ENCODE measurements at regions not wholly inside any gene's neighbourhood (a gene's known extent, or its start where the extent isn't known, plus 50 kb on each side); places are given as distances from the start of the nearest gene placed in this dataset.

DNA sequence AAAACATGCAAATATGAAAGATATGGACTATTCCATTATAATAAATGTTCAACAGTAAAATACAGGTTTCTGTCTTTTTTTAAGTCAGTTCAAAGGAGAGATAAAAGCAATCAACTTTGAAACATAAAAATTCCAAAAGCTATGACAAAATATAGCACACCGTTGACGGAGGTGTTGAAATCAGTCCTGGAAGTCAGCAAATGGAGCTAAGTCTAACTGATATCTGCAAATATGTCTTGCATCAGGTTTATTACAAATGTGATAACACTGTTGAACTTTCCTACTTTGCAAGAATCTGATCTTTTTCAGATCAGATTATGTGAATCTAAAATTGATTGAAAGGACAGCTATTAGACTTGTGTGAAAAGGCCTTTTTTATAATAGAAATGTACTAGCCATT lies 300.7 kb downstream of the SHOX2 start:
- peaks cover 0 to 8% (median 0%) of the 10 kb centered on the region in 5 donors for H3K36me3 Mint-ChIP-seq
- CTCF ChIA-PET, result no interaction called here

DNA sequence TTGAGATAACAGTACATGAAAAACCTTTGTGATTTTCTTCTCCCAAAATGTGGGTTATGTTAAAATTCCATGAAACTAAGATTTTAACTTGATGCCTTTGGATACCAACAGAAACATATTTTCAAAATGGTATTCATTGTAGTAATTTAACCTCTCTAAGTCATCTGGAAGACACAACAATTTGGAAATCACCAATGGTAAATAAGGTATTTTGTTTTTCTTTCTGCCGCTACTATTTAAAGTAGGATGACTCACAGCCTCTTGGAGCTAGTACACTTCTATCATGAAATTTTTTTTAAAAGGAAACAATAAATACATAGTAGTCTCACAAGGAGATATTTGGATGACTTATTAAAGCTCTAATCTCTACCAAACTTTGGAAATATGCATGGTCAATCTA lies 291.6 kb upstream of the VEPH1 start:
- H3K36me3 Mint-ChIP-seq, result no peaks in the 10 kb centered on the region
- H3K27me3 Mint-ChIP-seq, result no peaks in the 10 kb centered on the region
- no peaks in the 10 kb centered on the region for H3K9me3 ChIP-seq (ENCODE audit: control insufficient read depth in 2 of 3, low read length in 3 of 3)
- CTCF ChIA-PET, result no interaction called here
- DNase-seq (no peak), ATAC-seq (no peak)
- no peaks in the 10 kb centered on the region for H3K36me3 ChIP-seq (ENCODE audit: control insufficient read depth in 2 of 3, insufficient read depth in 3 of 3, low read length in 3 of 3)
- POLR2A ChIA-PET, result no interaction called here
- H3K4me1 Mint-ChIP-seq, result no peaks in the 10 kb centered on the region
- H3K4me1 ChIP-seq (ENCODE audit: control insufficient read depth in 2 of 2, insufficient read depth in 2 of 2, low read length in 2 of 2), result no peaks in the 10 kb centered on the region
- intact Hi-C loops (cut with micrococcal nuclease), result no loop called here
- no peak overlapping the region for H3K27ac ChIP-seq (ENCODE audit: low read depth, low read length)
- no peak overlapping the region for H3K4me3 Mint-ChIP-seq
- peaks cover under 1 to 23% (median 7%) of the 10 kb centered on the region in 11 donors for H3K9me3 Mint-ChIP-seq
- no peak overlapping the region for H3K27ac Mint-ChIP-seq
- H3K27me3 ChIP-seq (ENCODE audit: control insufficient read depth in 2 of 2, insufficient read depth in 2 of 2, low read length in 2 of 2), result no peaks in the 10 kb centered on the region
- H3K4me3 ChIP-seq (ENCODE audit: low read length), result no peak overlapping the region

More for the DNA sequence above, 300.7 kb downstream of the SHOX2 start:
- Mint-ChIP-seq H3K4me1 (no peaks in the 10 kb centered on the region), H3K9me3 (peaks cover 4 to 39% (median 16%) of the 10 kb centered on the region in 11 donors), H3K27me3 (peaks cover 0 to 5% (median 0%) of the 10 kb centered on the region in 5 donors), H3K4me3 (no peak overlapping the region), H3K27ac (no peak overlapping the region)
- no peaks in the 10 kb centered on the region for H3K9me3 ChIP-seq (ENCODE audit: control insufficient read depth in 2 of 3, low read length in 3 of 3)
- intact Hi-C loops (cut with micrococcal nuclease), result no loop called here
- H3K4me1 ChIP-seq (ENCODE audit: control insufficient read depth in 2 of 2, insufficient read depth in 2 of 2, low read length in 2 of 2), result no peaks in the 10 kb centered on the region
- H3K36me3 ChIP-seq (ENCODE audit: control insufficient read depth in 2 of 3, insufficient read depth in 3 of 3, low read length in 3 of 3), result no peaks in the 10 kb centered on the region
- H3K27ac ChIP-seq (ENCODE audit: low read depth, low read length), result no peak overlapping the region
- DNase-seq, result no peak
- ATAC-seq, result no peak
- no peak overlapping the region for H3K4me3 ChIP-seq (ENCODE audit: low read length)
- POLR2A ChIA-PET, result no interaction called here
- H3K27me3 ChIP-seq (ENCODE audit: control insufficient read depth in 2 of 2, insufficient read depth in 2 of 2, low read length in 2 of 2), result no peaks in the 10 kb centered on the region

DNA sequence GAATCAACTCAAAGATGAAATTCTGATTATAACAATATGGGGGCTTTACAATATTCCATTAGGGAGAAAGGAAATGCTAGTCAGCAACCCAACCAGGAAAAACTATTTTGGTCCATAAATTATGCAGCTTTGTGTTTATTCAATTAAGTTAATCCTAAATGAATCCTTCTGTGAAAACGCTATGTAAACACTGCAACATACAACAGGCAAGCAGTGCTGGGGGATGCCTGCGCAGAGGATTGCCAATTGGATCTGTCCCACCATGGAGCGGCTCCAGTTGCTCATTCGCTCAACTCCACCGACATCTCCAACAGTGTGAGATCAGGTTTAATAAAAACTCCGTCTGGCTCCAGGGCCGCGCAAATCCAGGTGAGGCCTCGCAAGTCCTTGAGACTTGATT lies 290.5 kb upstream of the VEPH1 start:
- POLR2A ChIA-PET, result no interaction called here
- CTCF ChIA-PET, result no interaction called here
- no peak overlapping the region for H3K27ac Mint-ChIP-seq
- Histone ChIP-seq H3K9me3 (ENCODE audit: control insufficient read depth in 2 of 3, low read length in 3 of 3) (no peaks in the 10 kb centered on the region), H3K4me1 (ENCODE audit: control insufficient read depth in 2 of 2, insufficient read depth in 2 of 2, low read length in 2 of 2) (no peaks in the 10 kb centered on the region), H3K27ac (ENCODE audit: low read depth, low read length) (no peak overlapping the region), H3K36me3 (ENCODE audit: control insufficient read depth in 2 of 3, insufficient read depth in 3 of 3, low read length in 3 of 3) (no peaks in the 10 kb centered on the region), H3K4me3 (ENCODE audit: low read length) (no peak overlapping the region), H3K27me3 (ENCODE audit: control insufficient read depth in 2 of 2, insufficient read depth in 2 of 2, low read length in 2 of 2) (no peaks in the 10 kb centered on the region)
- DNase-seq (no peak), ATAC-seq (no peak)
- intact Hi-C loops (cut with micrococcal nuclease), result no loop called here
- H3K9me3 Mint-ChIP-seq, result peaks cover 0 to 13% (median 4%) of the 10 kb centered on the region in 11 donors
- no peaks in the 10 kb centered on the region for H3K36me3 Mint-ChIP-seq
- H3K4me1 Mint-ChIP-seq, result no peaks in the 10 kb centered on the region
- no peak overlapping the region for H3K4me3 Mint-ChIP-seq
- no peaks in the 10 kb centered on the region for H3K27me3 Mint-ChIP-seq

DNA sequence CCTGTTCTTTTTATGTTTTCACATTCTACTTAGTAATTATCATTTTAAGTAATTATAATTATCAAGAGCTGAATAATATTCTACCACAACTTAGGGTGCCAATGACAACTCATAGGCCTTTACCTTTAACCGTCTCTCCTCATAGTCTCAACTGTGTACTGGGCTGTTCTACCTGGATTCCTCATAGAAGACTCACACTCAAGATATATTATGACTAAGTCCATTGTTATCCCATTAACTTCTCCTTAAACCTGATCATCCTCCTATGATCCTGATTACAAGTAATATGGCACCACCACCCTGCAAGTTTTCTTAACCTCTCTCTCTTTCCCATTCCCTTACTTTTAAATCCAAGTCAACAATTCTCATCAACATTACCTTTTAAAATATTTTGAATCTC lies 285.9 kb upstream of the VEPH1 start:
- Histone ChIP-seq H3K27ac (ENCODE audit: low read depth, low read length) (no peak overlapping the region), H3K27me3 (ENCODE audit: control insufficient read depth in 2 of 2, insufficient read depth in 2 of 2, low read length in 2 of 2) (no peaks in the 10 kb centered on the region), H3K4me1 (ENCODE audit: control insufficient read depth in 2 of 2, insufficient read depth in 2 of 2, low read length in 2 of 2) (no peaks in the 10 kb centered on the region), H3K36me3 (ENCODE audit: control insufficient read depth in 2 of 3, insufficient read depth in 3 of 3, low read length in 3 of 3) (no peaks in the 10 kb centered on the region), H3K9me3 (ENCODE audit: control insufficient read depth in 2 of 3, low read length in 3 of 3) (no peaks in the 10 kb centered on the region), H3K4me3 (ENCODE audit: low read length) (no peak overlapping the region)
- DNase-seq, result no peak
- no peak overlapping the region for H3K4me3 Mint-ChIP-seq
- peaks cover 0 to 15% (median 0%) of the 10 kb centered on the region in 11 donors for H3K9me3 Mint-ChIP-seq
- intact Hi-C loops (cut with micrococcal nuclease), result no loop called here
- H3K27me3 Mint-ChIP-seq, result no peaks in the 10 kb centered on the region
- ChIA-PET CTCF (no interaction called here), POLR2A (no interaction called here)
- no peak overlapping the region for H3K27ac Mint-ChIP-seq
- H3K36me3 Mint-ChIP-seq, result no peaks in the 10 kb centered on the region
- no peak for ATAC-seq
- H3K4me1 Mint-ChIP-seq, result no peaks in the 10 kb centered on the region

DNA sequence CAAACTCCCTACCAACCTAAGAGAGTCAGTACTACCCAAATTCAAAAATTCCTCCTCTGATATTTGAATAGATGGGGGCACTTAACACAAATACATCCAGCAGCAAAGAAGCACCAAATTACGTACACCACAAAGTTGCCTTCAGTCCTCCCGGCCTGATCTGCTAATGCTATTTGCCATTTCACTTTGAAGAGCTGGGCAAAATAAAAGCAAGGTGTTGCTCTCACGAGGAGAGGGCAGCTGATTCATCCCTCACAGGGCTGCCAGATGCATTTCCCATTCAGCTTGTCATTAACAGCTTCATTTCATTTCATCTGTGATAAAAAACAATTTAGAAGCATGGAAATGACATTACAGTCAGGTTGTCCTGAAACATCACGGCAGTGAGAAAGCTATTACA lies 283.4 kb upstream of the VEPH1 start:
- no peaks in the 10 kb centered on the region for H3K36me3 Mint-ChIP-seq
- no peak overlapping the region for H3K27ac ChIP-seq (ENCODE audit: low read depth, low read length)
- H3K4me1 Mint-ChIP-seq, result no peaks in the 10 kb centered on the region
- no peak overlapping the region for H3K27ac Mint-ChIP-seq
- ChIA-PET POLR2A (no interaction called here), CTCF (no interaction called here)
- ATAC-seq, result no peak
- H3K36me3 ChIP-seq (ENCODE audit: control insufficient read depth in 2 of 3, insufficient read depth in 3 of 3, low read length in 3 of 3), result no peaks in the 10 kb centered on the region
- intact Hi-C loops (cut with micrococcal nuclease), result no loop called here
- no peak overlapping the region for H3K4me3 Mint-ChIP-seq
- peaks cover 0 to 5% (median 0%) of the 10 kb centered on the region in 5 donors for H3K27me3 Mint-ChIP-seq
- peaks cover 0 to 17% (median 4%) of the 10 kb centered on the region in 11 donors for H3K9me3 Mint-ChIP-seq
- H3K4me1 ChIP-seq (ENCODE audit: control insufficient read depth in 2 of 2, insufficient read depth in 2 of 2, low read length in 2 of 2), result no peaks in the 10 kb centered on the region
- DNase-seq, result no peak
- no peaks in the 10 kb centered on the region for H3K27me3 ChIP-seq (ENCODE audit: control insufficient read depth in 2 of 2, insufficient read depth in 2 of 2, low read length in 2 of 2)
- no peaks in the 10 kb centered on the region for H3K9me3 ChIP-seq (ENCODE audit: control insufficient read depth in 2 of 3, low read length in 3 of 3)
- H3K4me3 ChIP-seq (ENCODE audit: low read length), result no peak overlapping the region

DNA sequence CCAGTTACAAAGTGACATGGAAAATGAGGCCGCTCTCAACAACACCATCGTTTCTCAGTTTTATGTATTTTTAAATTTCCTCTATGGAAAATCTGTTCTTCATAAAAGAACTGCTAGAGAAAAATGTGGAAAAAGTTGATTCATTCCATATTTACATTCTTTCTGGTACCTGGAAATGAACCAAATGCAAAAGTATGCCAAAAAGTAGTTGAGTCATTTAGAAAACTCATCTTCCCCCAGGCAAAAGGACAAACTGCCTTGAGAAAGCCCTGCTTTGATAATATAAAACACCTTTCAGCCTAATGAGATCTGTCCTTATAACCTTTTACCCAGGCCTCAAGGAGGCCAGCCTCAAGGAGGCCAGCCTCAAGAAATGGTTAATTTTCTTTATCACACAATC lies 283.0 kb upstream of the VEPH1 start:
- CTCF ChIA-PET, result no interaction called here
- Mint-ChIP-seq H3K27ac (no peak overlapping the region), H3K27me3 (peaks cover 0 to 5% (median 0%) of the 10 kb centered on the region in 5 donors), H3K9me3 (peaks cover 0 to 18% (median 4%) of the 10 kb centered on the region in 11 donors), H3K4me3 (no peak overlapping the region), H3K4me1 (no peaks in the 10 kb centered on the region), H3K36me3 (no peaks in the 10 kb centered on the region)
- intact Hi-C loops (cut with micrococcal nuclease), result no loop called here
- DNase-seq, result no peak
- H3K4me3 ChIP-seq (ENCODE audit: low read length), result no peak overlapping the region
- no peaks in the 10 kb centered on the region for H3K9me3 ChIP-seq (ENCODE audit: control insufficient read depth in 2 of 3, low read length in 3 of 3)
- no peak overlapping the region for H3K27ac ChIP-seq (ENCODE audit: low read depth, low read length)
- no peaks in the 10 kb centered on the region for H3K4me1 ChIP-seq (ENCODE audit: control insufficient read depth in 2 of 2, insufficient read depth in 2 of 2, low read length in 2 of 2)
- H3K36me3 ChIP-seq (ENCODE audit: control insufficient read depth in 2 of 3, insufficient read depth in 3 of 3, low read length in 3 of 3), result no peaks in the 10 kb centered on the region
- POLR2A ChIA-PET, result no interaction called here
- no peak for ATAC-seq
- no peaks in the 10 kb centered on the region for H3K27me3 ChIP-seq (ENCODE audit: control insufficient read depth in 2 of 2, insufficient read depth in 2 of 2, low read length in 2 of 2)

DNA sequence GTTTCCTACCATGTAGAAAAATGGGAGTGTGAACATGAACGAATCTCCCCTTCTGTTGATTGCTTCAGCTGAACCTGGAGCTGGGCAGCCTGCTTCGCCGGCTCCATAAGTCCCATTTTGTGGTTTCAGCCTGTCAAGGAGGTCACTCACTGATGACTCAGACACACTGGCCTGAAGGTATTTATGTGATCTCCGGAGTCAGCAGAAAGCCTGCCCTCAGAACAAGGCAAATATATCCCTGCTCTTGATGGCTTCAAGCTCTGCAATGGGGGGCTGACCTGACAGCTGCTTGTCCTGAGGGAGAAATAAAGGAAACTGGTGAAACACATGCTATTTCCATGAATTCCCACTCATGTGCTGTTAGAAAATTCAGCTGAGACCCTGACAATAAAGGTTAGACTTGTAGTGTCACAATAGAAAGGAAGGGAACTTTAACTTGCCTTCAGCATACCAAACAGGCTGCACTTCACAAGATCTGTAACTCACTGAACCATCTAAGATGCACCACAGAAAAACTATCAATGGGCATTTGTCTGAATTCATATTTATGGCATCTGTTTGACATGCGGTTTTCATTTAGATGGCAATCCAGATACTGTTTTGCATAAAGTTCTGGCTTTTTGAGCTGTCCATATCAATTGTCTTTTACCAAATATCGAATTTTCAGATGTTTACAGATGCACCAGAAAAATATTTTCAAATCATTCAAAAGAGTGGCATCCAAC lies 282.0 kb upstream of the VEPH1 start:
- H3K27me3 Mint-ChIP-seq, result peaks cover 0 to 5% (median 0%) of the 10 kb centered on the region in 5 donors
- no peak overlapping the region for H3K27ac ChIP-seq (ENCODE audit: low read depth, low read length)
- H3K36me3 ChIP-seq (ENCODE audit: control insufficient read depth in 2 of 3, insufficient read depth in 3 of 3, low read length in 3 of 3), result no peaks in the 10 kb centered on the region
- H3K9me3 ChIP-seq (ENCODE audit: control insufficient read depth in 2 of 3, low read length in 3 of 3), result no peaks in the 10 kb centered on the region
- ATAC-seq, result no peak
- intact Hi-C loops (cut with micrococcal nuclease), result no loop called here
- no peaks in the 10 kb centered on the region for H3K36me3 Mint-ChIP-seq
- H3K4me1 Mint-ChIP-seq, result no peaks in the 10 kb centered on the region
- no peaks in the 10 kb centered on the region for H3K27me3 ChIP-seq (ENCODE audit: control insufficient read depth in 2 of 2, insufficient read depth in 2 of 2, low read length in 2 of 2)
- no peak overlapping the region for H3K4me3 ChIP-seq (ENCODE audit: low read length)
- POLR2A ChIA-PET, result no interaction called here
- H3K4me3 Mint-ChIP-seq, result no peak overlapping the region
- CTCF ChIA-PET, result no interaction called here
- no peak for DNase-seq
- H3K27ac Mint-ChIP-seq, result no peak overlapping the region
- no peaks in the 10 kb centered on the region for H3K4me1 ChIP-seq (ENCODE audit: control insufficient read depth in 2 of 2, insufficient read depth in 2 of 2, low read length in 2 of 2)
- H3K9me3 Mint-ChIP-seq, result peaks cover 0 to 18% (median 4%) of the 10 kb centered on the region in 11 donors

Measured in naive thymus-derived CD4-positive, alpha-beta T cell (primary cell).